ENCODE measurements at regions not wholly inside any gene's neighbourhood (a gene's known extent, or its start where the extent isn't known, plus 50 kb on each side); places are given as distances from the start of the nearest gene placed in this dataset.

- no peak overlapping the region for H3K4me3 Mint-ChIP-seq
- H3K9me3 Mint-ChIP-seq = no peaks in the 10 kb centered on the region
- no peaks in the 10 kb centered on the region for H3K27me3 Mint-ChIP-seq
- ATAC-seq (no peak), DNase-seq (ENCODE audit: low spot score) (no peak)
- no peaks in the 10 kb centered on the region for H3K4me1 Mint-ChIP-seq (ENCODE audit: low read depth in 2 of 2)
- H3K36me3 Mint-ChIP-seq = no peaks in the 10 kb centered on the region
- H3K27ac Mint-ChIP-seq = no peak overlapping the region
Measured at GRCh38 chrY:7731651-7732050, 820.1 kb upstream of the AMELY start.

- H3K27ac Mint-ChIP-seq = no peak overlapping the region
- DNase-seq (ENCODE audit: low spot score) (no peak), ATAC-seq (no peak)
- no peaks in the 10 kb centered on the region for H3K27me3 Mint-ChIP-seq
- no peaks in the 10 kb centered on the region for H3K9me3 Mint-ChIP-seq
- H3K36me3 Mint-ChIP-seq = no peaks in the 10 kb centered on the region
- no peak overlapping the region for H3K4me3 Mint-ChIP-seq
- H3K4me1 Mint-ChIP-seq (ENCODE audit: low read depth in 2 of 2) = no peaks in the 10 kb centered on the region
Measured at GRCh38 chrY:7730664-7731063, 819.1 kb upstream of the AMELY start.

DNA sequence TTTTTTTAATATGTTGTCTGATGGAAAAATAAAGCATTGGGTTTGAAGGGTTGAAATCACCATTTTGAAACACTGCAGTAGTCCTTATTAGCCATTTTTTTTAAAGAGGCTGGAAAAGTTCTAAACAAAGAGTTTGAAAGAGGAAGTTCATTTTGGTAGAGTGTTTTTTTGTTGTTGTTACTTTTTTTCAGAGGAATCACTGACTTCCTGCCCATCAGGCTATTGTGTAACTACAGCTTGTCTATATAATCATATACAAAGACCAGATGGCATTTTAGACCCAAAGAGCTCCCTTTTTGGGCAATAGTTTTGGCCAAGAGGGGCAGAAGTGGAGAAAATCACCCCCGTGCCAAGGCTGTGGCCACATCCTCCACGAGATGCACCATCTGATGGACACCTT is 818.5 kb upstream of the AMELY start:
- no peaks in the 10 kb centered on the region for H3K9me3 Mint-ChIP-seq
- no peaks in the 10 kb centered on the region for H3K27me3 Mint-ChIP-seq
- no peak for ATAC-seq
- H3K27ac Mint-ChIP-seq = no peak overlapping the region
- no peaks in the 10 kb centered on the region for H3K4me1 Mint-ChIP-seq (ENCODE audit: low read depth in 2 of 2)
- H3K36me3 Mint-ChIP-seq = no peaks in the 10 kb centered on the region
- H3K4me3 Mint-ChIP-seq = no peak overlapping the region
- DNase-seq (ENCODE audit: low spot score) = no peak

GRCh38 chrY:7729318-7730011 is 817.9 kb upstream of the AMELY start:
- H3K9me3 Mint-ChIP-seq = no peaks in the 10 kb centered on the region
- no peak overlapping the region for H3K4me3 Mint-ChIP-seq
- H3K4me1 Mint-ChIP-seq (ENCODE audit: low read depth in 2 of 2) = no peaks in the 10 kb centered on the region
- H3K36me3 Mint-ChIP-seq = no peaks in the 10 kb centered on the region
- DNase-seq (ENCODE audit: low spot score) = no peak
- H3K27me3 Mint-ChIP-seq = no peaks in the 10 kb centered on the region
- no peak overlapping the region for H3K27ac Mint-ChIP-seq
- no peak for ATAC-seq

DNA sequence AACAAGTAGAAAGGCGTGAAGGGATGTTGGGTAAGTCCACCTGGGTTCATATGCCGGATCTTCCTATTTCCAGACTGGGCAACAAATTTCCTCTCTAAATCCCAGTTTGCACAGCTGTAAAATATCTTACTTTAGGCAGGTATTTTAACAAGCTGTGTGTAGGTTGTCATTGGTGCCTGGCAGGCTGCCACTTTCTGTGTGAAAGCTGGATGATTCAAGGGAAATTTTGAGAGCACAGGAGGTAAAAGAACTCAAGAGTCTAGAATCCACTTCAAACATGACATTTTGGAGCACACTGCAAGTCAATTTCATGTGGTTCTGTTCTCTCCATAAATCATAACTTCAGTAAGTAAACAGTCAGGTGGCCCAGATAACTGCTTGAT is 817.4 kb upstream of the AMELY start:
- no peak for DNase-seq (ENCODE audit: low spot score)
- ATAC-seq = no peak
- Mint-ChIP-seq H3K4me3 (no peak overlapping the region), H3K36me3 (no peaks in the 10 kb centered on the region), H3K4me1 (ENCODE audit: low read depth in 2 of 2) (no peaks in the 10 kb centered on the region), H3K27me3 (no peaks in the 10 kb centered on the region), H3K27ac (no peak overlapping the region), H3K9me3 (no peaks in the 10 kb centered on the region)

DNA sequence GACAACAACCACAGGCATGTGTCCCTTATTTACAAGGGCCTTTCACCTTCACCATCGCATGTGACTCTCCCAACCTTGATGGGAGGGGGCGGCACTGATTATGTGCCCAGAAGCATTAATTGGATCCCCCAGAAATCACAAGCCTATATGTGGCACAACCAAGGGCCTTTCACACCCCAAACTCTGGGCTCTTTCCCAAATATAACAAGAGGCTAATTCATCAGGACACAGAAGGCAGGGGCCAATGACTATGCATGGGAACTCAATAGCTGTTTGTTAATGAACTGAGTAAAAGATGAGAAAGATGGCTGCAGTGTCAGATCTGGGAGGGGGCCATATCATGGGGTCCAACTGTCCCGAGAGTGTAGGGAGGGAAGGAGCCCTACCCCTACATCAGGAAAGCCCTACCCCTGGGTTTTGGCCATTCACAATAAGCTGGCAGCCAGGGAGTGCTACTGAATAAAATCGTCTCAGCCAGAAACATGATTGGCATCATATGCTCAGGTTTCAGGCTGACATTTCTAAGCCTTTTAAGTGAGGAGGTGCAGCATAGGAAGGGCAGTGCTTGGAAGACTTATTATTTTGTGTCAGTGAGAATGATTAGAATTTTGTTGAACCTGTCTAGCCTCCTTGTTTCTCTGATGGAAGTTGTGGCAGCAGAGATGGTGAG is 814.4 kb upstream of the AMELY start:
- Mint-ChIP-seq H3K36me3 (no peaks in the 10 kb centered on the region), H3K4me1 (ENCODE audit: low read depth in 2 of 2) (no peaks in the 10 kb centered on the region), H3K27me3 (no peaks in the 10 kb centered on the region), H3K9me3 (no peaks in the 10 kb centered on the region), H3K4me3 (no peak overlapping the region), H3K27ac (no peak overlapping the region)
- DNase-seq (ENCODE audit: low spot score) (no peak), ATAC-seq (no peak)

GRCh38 chrY:7723991-7724632 is 812.6 kb upstream of the AMELY start:
- Mint-ChIP-seq H3K9me3 (no peaks in the 10 kb centered on the region), H3K27ac (no peak overlapping the region), H3K4me1 (ENCODE audit: low read depth in 2 of 2) (no peaks in the 10 kb centered on the region), H3K4me3 (no peak overlapping the region), H3K27me3 (no peaks in the 10 kb centered on the region), H3K36me3 (no peaks in the 10 kb centered on the region)
- no peak for DNase-seq (ENCODE audit: low spot score)
- no peak for ATAC-seq

DNA sequence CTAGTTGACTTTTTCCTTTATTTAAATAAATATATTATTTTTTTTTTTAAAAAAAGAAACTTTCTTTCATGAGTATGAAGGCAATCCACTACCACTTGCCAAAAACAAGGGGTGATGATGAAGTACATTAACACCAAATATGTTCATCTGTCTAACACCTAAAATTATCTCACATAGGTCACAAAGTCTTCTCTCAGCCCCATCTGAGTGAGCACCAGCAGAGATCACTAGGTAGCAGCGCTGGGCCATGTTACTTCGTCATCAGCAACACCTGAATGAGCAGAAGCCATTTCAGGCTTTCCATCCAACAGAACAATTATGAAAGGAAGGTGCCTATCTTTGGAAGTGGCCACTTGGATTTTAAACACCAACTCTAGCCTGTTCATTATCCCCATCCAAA is 811.6 kb upstream of the AMELY start:
- Mint-ChIP-seq H3K27ac (no peak overlapping the region), H3K4me3 (no peak overlapping the region), H3K36me3 (no peaks in the 10 kb centered on the region), H3K9me3 (no peaks in the 10 kb centered on the region), H3K27me3 (no peaks in the 10 kb centered on the region), H3K4me1 (ENCODE audit: low read depth in 2 of 2) (no peaks in the 10 kb centered on the region)
- ATAC-seq = no peak
- DNase-seq (ENCODE audit: low spot score) = no peak

GRCh38 chrY:7722566-7722965 is 811.0 kb upstream of the AMELY start:
- DNase-seq (ENCODE audit: low spot score) (no peak), ATAC-seq (no peak)
- no peaks in the 10 kb centered on the region for H3K9me3 Mint-ChIP-seq
- no peaks in the 10 kb centered on the region for H3K4me1 Mint-ChIP-seq (ENCODE audit: low read depth in 2 of 2)
- H3K27ac Mint-ChIP-seq = no peak overlapping the region
- H3K4me3 Mint-ChIP-seq = no peak overlapping the region
- H3K36me3 Mint-ChIP-seq = no peaks in the 10 kb centered on the region
- H3K27me3 Mint-ChIP-seq = no peaks in the 10 kb centered on the region

DNA sequence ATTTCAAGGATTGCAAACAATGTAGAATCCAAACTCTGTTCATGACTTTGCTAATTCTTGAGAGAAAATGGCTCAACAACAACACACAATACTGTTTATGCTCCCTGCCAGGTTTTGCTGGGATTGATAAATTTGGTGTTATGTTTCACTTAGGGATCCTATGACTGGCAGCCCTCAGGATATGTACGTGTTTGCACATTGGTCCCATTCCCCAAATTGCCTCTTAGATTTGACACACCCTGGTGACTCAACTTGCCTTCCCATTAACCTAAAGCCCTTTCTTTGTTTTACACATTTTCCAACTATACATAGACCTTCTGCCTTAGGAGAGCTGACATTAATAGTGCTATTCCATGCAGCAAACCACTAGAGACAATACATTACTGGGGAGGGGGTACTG is 809.4 kb upstream of the AMELY start:
- no peaks in the 10 kb centered on the region for H3K36me3 Mint-ChIP-seq
- no peak overlapping the region for H3K4me3 Mint-ChIP-seq
- H3K9me3 Mint-ChIP-seq = no peaks in the 10 kb centered on the region
- ATAC-seq (no peak), DNase-seq (ENCODE audit: low spot score) (no peak)
- no peaks in the 10 kb centered on the region for H3K4me1 Mint-ChIP-seq (ENCODE audit: low read depth in 2 of 2)
- H3K27me3 Mint-ChIP-seq = no peaks in the 10 kb centered on the region
- H3K27ac Mint-ChIP-seq = no peak overlapping the region

GRCh38 chrY:7719271-7719670 is 807.7 kb upstream of the AMELY start:
- no peaks in the 10 kb centered on the region for H3K36me3 Mint-ChIP-seq
- no peaks in the 10 kb centered on the region for H3K27me3 Mint-ChIP-seq
- no peak overlapping the region for H3K4me3 Mint-ChIP-seq
- no peaks in the 10 kb centered on the region for H3K4me1 Mint-ChIP-seq (ENCODE audit: low read depth in 2 of 2)
- H3K27ac Mint-ChIP-seq = no peak overlapping the region
- DNase-seq (ENCODE audit: low spot score) (no peak), ATAC-seq (no peak)
- no peaks in the 10 kb centered on the region for H3K9me3 Mint-ChIP-seq

DNA sequence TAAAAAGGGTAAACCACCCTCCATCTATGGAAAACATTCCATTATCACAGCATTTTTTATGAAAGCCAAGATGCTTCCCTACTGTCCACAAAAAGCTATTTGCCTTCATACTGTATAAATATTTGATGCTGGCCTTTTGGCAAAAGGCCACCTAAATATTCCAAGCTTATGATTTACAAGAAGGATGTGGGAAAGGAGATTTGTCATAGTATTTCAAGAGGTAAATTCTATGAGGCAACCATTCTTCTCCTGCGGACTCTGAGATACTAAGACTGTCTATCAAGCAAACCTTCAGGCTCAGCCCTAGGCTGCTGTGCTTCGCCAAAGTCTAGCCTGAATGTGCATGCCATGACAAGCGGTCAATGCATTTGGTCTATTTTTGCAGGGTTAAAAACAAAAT is 807.1 kb upstream of the AMELY start:
- Mint-ChIP-seq H3K4me3 (no peak overlapping the region), H3K27ac (no peak overlapping the region), H3K36me3 (no peaks in the 10 kb centered on the region), H3K4me1 (ENCODE audit: low read depth in 2 of 2) (no peaks in the 10 kb centered on the region), H3K27me3 (no peaks in the 10 kb centered on the region), H3K9me3 (no peaks in the 10 kb centered on the region)
- ATAC-seq = no peak
- no peak for DNase-seq (ENCODE audit: low spot score)

GRCh38 chrY:7718126-7718525 is 806.6 kb upstream of the AMELY start:
- ATAC-seq = no peak
- H3K9me3 Mint-ChIP-seq = no peaks in the 10 kb centered on the region
- no peaks in the 10 kb centered on the region for H3K4me1 Mint-ChIP-seq (ENCODE audit: low read depth in 2 of 2)
- no peak for DNase-seq (ENCODE audit: low spot score)
- no peak overlapping the region for H3K4me3 Mint-ChIP-seq
- no peaks in the 10 kb centered on the region for H3K27me3 Mint-ChIP-seq
- H3K36me3 Mint-ChIP-seq = no peaks in the 10 kb centered on the region
- H3K27ac Mint-ChIP-seq = no peak overlapping the region

DNA sequence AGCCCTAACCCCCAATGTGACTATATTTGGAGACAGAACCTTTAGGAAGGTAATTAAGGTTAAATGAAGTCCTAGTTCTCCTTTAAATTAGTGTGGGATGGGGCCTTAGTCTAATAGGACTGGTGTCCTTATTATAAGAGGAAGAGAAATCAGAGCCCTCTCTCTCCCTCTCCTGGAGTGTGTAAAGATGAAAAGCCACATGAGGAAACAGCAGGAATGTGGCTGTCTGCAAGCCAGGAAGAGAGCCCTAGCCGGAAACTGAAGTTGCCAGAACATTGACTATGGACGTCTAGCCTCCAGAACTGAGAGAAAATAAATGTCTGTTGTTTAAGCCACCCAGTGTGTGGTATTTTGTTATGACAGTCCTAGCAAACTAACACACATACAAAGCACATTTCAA is 802.9 kb upstream of the AMELY start:
- H3K9me3 Mint-ChIP-seq = no peaks in the 10 kb centered on the region
- no peaks in the 10 kb centered on the region for H3K27me3 Mint-ChIP-seq
- H3K36me3 Mint-ChIP-seq = no peaks in the 10 kb centered on the region
- H3K4me1 Mint-ChIP-seq (ENCODE audit: low read depth in 2 of 2) = no peaks in the 10 kb centered on the region
- H3K27ac Mint-ChIP-seq = no peak overlapping the region
- DNase-seq (ENCODE audit: low spot score) = no peak
- no peak for ATAC-seq
- no peak overlapping the region for H3K4me3 Mint-ChIP-seq

All from natural killer cell treated with Interleukin-12 subunit alpha and Interleukin-12 subunit beta and Interleukin-15 and Interleukin-18, amount 100 ng/mL, for 72 hours (primary cell).